OCI-LY7 (cell line): ENCODE measurements at regions not wholly inside any gene's neighbourhood (a gene's known extent, or its start where the extent isn't known, plus 50 kb on each side); places are given as distances from the start of the nearest gene placed in this dataset.

Experiments used
- BruUV-seq: library from RNA; stranded (reverse); fragments of 400-500 nt; replicated peaks from 2 replicates; lab custom pipeline; 2021; lab: Mats Ljungman, UMichigan
- CTCF ChIA-PET: fragments of 300-600 bp; sonication (Branson Sonifier 250); formaldehyde crosslinking; loops from one replicate; lab custom pipeline; 2022; ENCODE audit warnings: antibody characterized with exemption; ENCODE audit not compliant: unreplicated experiment; lab: Charles Lee
- POLR2A ChIA-PET: fragments of 300-600 bp; sonication (Branson Sonifier 250); formaldehyde crosslinking; loops from one replicate; lab custom pipeline; 2022; ENCODE audit warnings: antibody characterized with exemption; lab: Charles Lee
- DNase-seq: peaks from one replicate; pipeline ENCODE4 v3.0.0-alpha.2; 2015; ENCODE audit warnings: low spot score
- H2AFZ ChIP-seq: fragments of 200-600 bp; sonication (generic), shearing (Covaris generic); 2 replicates; pipeline ENCODE4 v1.6.1; 2014; ENCODE audit warnings: mild to moderate bottlenecking, antibody characterized with exemption, low read length, moderate library complexity
- H3K27ac ChIP-seq: fragments of 200-600 bp; sonication (generic); 2 replicates; pipeline ENCODE4 v1.5.1; 2014; ENCODE audit warnings: mixed run types, low read depth, mild to moderate bottlenecking, moderate library complexity, low read length, inconsistent platforms; ENCODE audit not compliant: poor library complexity, severe bottlenecking
- H3K36me3 ChIP-seq: fragments of 200-600 bp; sonication (generic); 2 replicates; pipeline ENCODE4 v1.6.1; 2014; ENCODE audit warnings: mild to moderate bottlenecking, antibody characterized with exemption, low read length, moderate library complexity, mixed read lengths; ENCODE audit not compliant: insufficient read depth
- H3K4me1 ChIP-seq: fragments of 200-600 bp; sonication (generic); 2 replicates; pipeline ENCODE4 v1.5.1; 2014; ENCODE audit warnings: mild to moderate bottlenecking, low read length; ENCODE audit not compliant: insufficient read depth, poor library complexity, severe bottlenecking
- H3K4me2 ChIP-seq: fragments of 200-600 bp; sonication (generic); 2 replicates; pipeline ENCODE4 v1.6.1; 2014; ENCODE audit warnings: mild to moderate bottlenecking, low read length
- H3K4me3 ChIP-seq: fragments of 200-600 bp; sonication (generic); 2 replicates; pipeline ENCODE4 v1.5.1; 2014; ENCODE audit warnings: mild to moderate bottlenecking, low read depth, low read length; ENCODE audit not compliant: poor library complexity, severe bottlenecking
- H3K79me2 ChIP-seq: fragments of 200-600 bp; sonication (generic); 2 replicates; pipeline ENCODE4 v1.6.1; 2016; ENCODE audit warnings: low read depth, mild to moderate bottlenecking, low read length, moderate library complexity, mixed read lengths; ENCODE audit not compliant: insufficient read depth
- H3K9me2 ChIP-seq: fragments of 200-600 bp; sonication (generic); 2 replicates; pipeline ENCODE4 v1.6.1; 2016; ENCODE audit warnings: mild to moderate bottlenecking, low read length, mixed read lengths; ENCODE audit not compliant: insufficient read depth
- H3K9me3 ChIP-seq: fragments of 200-600 bp; sonication (generic); 2 replicates; pipeline ENCODE4 v1.6.1; 2014; ENCODE audit warnings: mild to moderate bottlenecking, mixed run types, low read length, mixed read lengths
- H4K20me1 ChIP-seq: fragments of 200-600 bp; sonication (generic); 2 replicates; pipeline ENCODE4 v1.6.1; 2014; ENCODE audit warnings: mild to moderate bottlenecking, antibody characterized with exemption, low read length, moderate library complexity, mixed read lengths; ENCODE audit not compliant: insufficient read depth
- EZH2phosphoT487 ChIP-seq: fragments of 200-600 bp; sonication (generic); IDR thresholded peaks from 2 replicates; pipeline ENCODE4 v1.6.1; 2018; ENCODE audit warnings: low read depth, borderline replicate concordance, mild to moderate bottlenecking, mixed run types, antibody characterized with exemption, low read length, moderate library complexity, mixed read lengths
- intact Hi-C: fragments of 100-400 bp; cut with micrococcal nuclease; formaldehyde crosslinking; loops from one replicate; pipeline ENCODE4 v1.10.0; 2022; ENCODE audit not compliant: unreplicated experiment
- TF ChIP-seq, protein P1 (sequence below): fragments of 200-600 bp; sonication (generic); conservative IDR thresholded peaks from 2 replicates; pipeline ENCODE4 v1.5.1; 2014; ENCODE audit warnings: mild to moderate bottlenecking, antibody characterized with exemption, low read length, moderate library complexity, mixed read lengths

DNA sequence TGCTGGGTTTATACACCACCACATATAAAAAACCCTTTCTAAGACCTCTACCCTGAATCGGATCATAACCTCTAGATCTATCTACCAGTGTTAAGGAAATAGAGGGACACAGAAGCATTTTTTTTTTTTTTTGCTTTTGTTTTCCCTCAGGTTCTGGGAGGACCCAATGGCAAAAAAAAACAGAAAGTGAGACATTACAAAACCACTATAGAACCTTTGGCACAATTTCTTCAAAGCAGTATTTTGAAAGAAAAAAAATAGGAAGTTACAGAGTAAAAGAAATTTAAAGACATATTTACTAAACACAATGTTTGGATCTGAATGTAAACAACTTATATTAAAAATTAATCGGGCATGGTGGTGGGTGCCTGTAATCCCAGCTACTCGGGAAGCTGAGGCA is 1258.7 kb upstream of the GJE1 start:
- Histone ChIP-seq H3K4me1 (no peaks in the 10 kb centered on the region), H3K9me3 (no peaks in the 10 kb centered on the region), H2AFZ (no peak overlapping the region), H3K79me2 (no peaks in the 10 kb centered on the region), H3K4me3 (no peak overlapping the region), H3K9me2 (no peaks in the 10 kb centered on the region), H3K36me3 (no peaks in the 10 kb centered on the region), H3K27ac (no peak overlapping the region), H4K20me1 (no peaks in the 10 kb centered on the region), H3K4me2 (no peak overlapping the region)
- BruUV-seq: no TSS peak
- POLR2A ChIA-PET: interaction anchor here (0.6 kb wide), 1 partner anchor 34 kb away, joined by 4 read pairs; no protein-coding TSS in a partner anchor
- no peak for TF ChIP-seq EZH2phosphoT487
- TF ChIP-seq, protein P1, sequence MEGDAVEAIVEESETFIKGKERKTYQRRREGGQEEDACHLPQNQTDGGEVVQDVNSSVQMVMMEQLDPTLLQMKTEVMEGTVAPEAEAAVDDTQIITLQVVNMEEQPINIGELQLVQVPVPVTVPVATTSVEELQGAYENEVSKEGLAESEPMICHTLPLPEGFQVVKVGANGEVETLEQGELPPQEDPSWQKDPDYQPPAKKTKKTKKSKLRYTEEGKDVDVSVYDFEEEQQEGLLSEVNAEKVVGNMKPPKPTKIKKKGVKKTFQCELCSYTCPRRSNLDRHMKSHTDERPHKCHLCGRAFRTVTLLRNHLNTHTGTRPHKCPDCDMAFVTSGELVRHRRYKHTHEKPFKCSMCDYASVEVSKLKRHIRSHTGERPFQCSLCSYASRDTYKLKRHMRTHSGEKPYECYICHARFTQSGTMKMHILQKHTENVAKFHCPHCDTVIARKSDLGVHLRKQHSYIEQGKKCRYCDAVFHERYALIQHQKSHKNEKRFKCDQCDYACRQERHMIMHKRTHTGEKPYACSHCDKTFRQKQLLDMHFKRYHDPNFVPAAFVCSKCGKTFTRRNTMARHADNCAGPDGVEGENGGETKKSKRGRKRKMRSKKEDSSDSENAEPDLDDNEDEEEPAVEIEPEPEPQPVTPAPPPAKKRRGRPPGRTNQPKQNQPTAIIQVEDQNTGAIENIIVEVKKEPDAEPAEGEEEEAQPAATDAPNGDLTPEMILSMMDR: no peak
- CTCF ChIA-PET: no interaction called here
- DNase-seq: no peak
- intact Hi-C loops: no loop called here

DNA sequence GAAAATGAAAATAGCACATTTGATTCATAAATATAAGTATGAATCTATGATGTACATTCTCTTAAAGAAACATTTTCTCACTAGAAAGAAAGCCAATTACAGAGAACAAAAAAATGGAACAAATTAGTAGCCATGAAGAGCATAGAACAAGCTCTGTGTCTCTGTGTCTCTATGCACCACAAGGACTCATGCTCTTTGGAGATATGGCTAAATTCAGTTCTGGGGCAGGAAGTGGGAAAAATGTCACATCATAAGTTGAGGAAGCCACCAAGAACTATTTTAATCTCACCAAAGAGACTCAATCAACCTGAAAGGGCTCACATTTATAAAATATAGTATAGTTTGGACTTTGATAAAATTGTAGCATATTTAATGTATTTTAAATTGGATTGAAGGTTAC is 1259.8 kb upstream of the GJE1 start:
- ChIA-PET POLR2A (no interaction called here), CTCF (no interaction called here)
- Histone ChIP-seq H2AFZ (no peak overlapping the region), H3K9me2 (no peaks in the 10 kb centered on the region), H4K20me1 (no peaks in the 10 kb centered on the region), H3K4me1 (no peaks in the 10 kb centered on the region), H3K4me3 (no peak overlapping the region), H3K4me2 (no peak overlapping the region), H3K79me2 (no peaks in the 10 kb centered on the region), H3K27ac (no peak overlapping the region), H3K36me3 (no peaks in the 10 kb centered on the region), H3K9me3 (no peaks in the 10 kb centered on the region)
- no peak for TF ChIP-seq EZH2phosphoT487
- TF ChIP-seq, protein P1: no peak
- intact Hi-C loops: no loop called here
- DNase-seq: no peak
- BruUV-seq: no TSS peak

DNA sequence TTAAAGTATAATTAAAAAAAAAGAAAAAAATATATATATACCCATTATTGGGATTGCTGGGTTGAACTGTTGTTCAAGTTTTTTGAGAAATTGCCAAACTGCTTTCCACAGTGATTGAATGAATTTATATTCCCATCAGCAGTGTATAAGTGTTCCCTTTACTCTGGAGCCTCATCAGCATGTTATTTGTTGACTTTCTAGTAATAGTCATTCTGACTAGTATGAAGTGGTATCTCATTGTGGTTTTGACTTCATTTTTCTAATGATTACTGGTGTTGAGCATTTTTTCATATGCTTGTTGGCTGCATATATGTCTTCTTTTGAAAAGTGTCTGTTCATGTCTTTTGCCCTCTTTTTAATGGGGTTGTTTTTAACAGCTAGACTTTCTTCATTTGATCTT is 1260.8 kb upstream of the GJE1 start:
- no peak for DNase-seq
- Histone ChIP-seq H3K79me2 (no peaks in the 10 kb centered on the region), H3K4me1 (no peaks in the 10 kb centered on the region), H3K36me3 (no peaks in the 10 kb centered on the region), H3K9me3 (no peaks in the 10 kb centered on the region), H3K9me2 (no peaks in the 10 kb centered on the region), H3K4me3 (no peak overlapping the region), H4K20me1 (no peaks in the 10 kb centered on the region), H3K27ac (no peak overlapping the region), H2AFZ (no peak overlapping the region), H3K4me2 (no peak overlapping the region)
- ChIA-PET POLR2A (no interaction called here), CTCF (no interaction called here)
- no TSS peak for BruUV-seq
- intact Hi-C loops: no loop called here
- TF ChIP-seq EZH2phosphoT487: no peak
- TF ChIP-seq, protein P1: no peak
